Stomach smooth muscle (tissue), 2 donors: ENCODE measurements at regions not wholly inside any gene's neighbourhood (a gene's known extent, or its start where the extent isn't known, plus 50 kb on each side); places are given as distances from the start of the nearest gene placed in this dataset.
"Not testable (repeated sequence)": the region's sequence is repeated elsewhere in the genome, so short reads cannot be mapped to it uniquely, and the experiment has no call there.

ENCODE experiments used
- H3K27ac ChIP-seq: one replicate; pipeline ENCODE4 v1.7.0; 2013; ENCODE audit warnings: mild to moderate bottlenecking, low read length, inconsistent platforms
- H3K27me3 ChIP-seq, 2 donors: one replicate each; pipeline ENCODE4 v1.7.0; 2013; ENCODE audit warnings: low read length in 2 of 2; ENCODE audit not compliant: insufficient read depth in 2 of 2, control insufficient read depth in 1 of 2
- H3K36me3 ChIP-seq, 2 donors: one replicate each; pipeline ENCODE4 v1.7.0; 2013; ENCODE audit warnings: low read length in 2 of 2; ENCODE audit not compliant: control insufficient read depth in 2 of 2, insufficient read depth in 2 of 2
- H3K4me1 ChIP-seq: one replicate; pipeline ENCODE4 v1.7.0; 2013; ENCODE audit warnings: low read length; ENCODE audit not compliant: control insufficient read depth, insufficient read depth
- H3K4me3 ChIP-seq, 2 donors: one replicate each; pipeline ENCODE4 v1.7.0; 2013; ENCODE audit warnings: low read length in 2 of 2
- H3K9ac ChIP-seq, 2 donors: one replicate each; pipeline ENCODE4 v1.7.0; 2013; ENCODE audit warnings: low read length in 2 of 2, mild to moderate bottlenecking in 1 of 2
- H3K9me3 ChIP-seq, 2 donors: one replicate each; pipeline ENCODE4 v1.7.0; 2013; ENCODE audit warnings: low read length in 2 of 2; ENCODE audit not compliant: control insufficient read depth in 2 of 2
- donor health status: healthy.
- donor health status: Pancreatic carcinoma.

DNA sequence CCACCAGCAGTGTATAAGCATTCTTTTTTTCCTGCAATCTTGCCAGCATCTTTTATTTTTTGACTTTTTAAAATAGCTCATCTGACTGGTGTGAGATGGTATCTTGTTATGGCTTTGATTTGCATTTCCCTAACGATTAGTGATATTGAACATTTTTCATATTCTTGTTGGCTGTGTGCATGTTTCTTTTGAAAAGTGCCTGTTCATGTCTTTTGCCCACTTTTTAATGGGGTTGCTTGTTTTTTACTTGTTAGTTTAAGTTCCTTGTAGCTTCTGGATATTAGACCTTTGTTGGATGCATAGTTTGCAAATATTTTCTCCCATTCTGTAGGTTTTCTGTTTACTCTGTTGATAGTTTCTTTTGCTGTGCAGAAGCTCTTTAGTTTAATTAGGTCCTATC is 116.6 kb downstream of the URB2 start:
- not testable (repeated sequence) for H3K36me3 ChIP-seq, H3K4me3 ChIP-seq, H3K4me1 ChIP-seq, H3K9me3 ChIP-seq, H3K9ac ChIP-seq, H3K27ac ChIP-seq, H3K27me3 ChIP-seq

GRCh38 chr1:229749992-229750391 is 123.9 kb downstream of the URB2 start:
- Histone ChIP-seq H3K9me3 (no peaks in the 10 kb centered on the region), H3K9ac (no peak overlapping the region), H3K27ac (no peak overlapping the region), H3K4me1 (no peaks in the 10 kb centered on the region), H3K27me3 (no peaks in the 10 kb centered on the region), H3K36me3 (no peaks in the 10 kb centered on the region), H3K4me3 (no peak overlapping the region)

GRCh38 chr1:229751610-229752009 is 125.6 kb downstream of the URB2 start:
- no peaks in the 10 kb centered on the region for H3K36me3 ChIP-seq
- peaks cover under 1 to 3% of the 10 kb centered on the region in 2 donors for H3K9me3 ChIP-seq
- H3K4me1 ChIP-seq, result no peaks in the 10 kb centered on the region
- H3K9ac ChIP-seq, result no peak overlapping the region
- no peaks in the 10 kb centered on the region for H3K27me3 ChIP-seq
- H3K4me3 ChIP-seq, result no peak overlapping the region
- H3K27ac ChIP-seq, result no peak overlapping the region

DNA sequence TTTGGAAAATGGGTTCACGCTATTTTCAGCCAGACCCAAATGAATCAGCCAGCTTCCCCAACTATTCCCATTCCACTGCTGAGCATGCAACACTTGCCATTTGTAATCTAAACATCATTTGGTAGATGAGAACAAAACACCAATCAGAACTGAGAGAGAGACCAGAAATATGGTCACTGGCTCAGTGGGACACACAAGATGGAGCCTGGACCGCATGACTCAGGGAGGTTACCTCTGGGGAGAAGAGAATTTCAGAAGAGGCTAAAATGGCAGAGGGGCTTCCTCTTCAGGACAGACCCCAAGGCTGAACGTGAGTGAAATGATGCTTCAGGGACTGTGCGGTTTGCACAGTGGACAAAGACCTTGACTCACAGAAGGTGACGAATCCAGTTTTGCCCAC is 126.6 kb downstream of the URB2 start:
- Histone ChIP-seq H3K4me1 (no peaks in the 10 kb centered on the region), H3K4me3 (no peak overlapping the region), H3K9ac (no peak overlapping the region), H3K27me3 (no peaks in the 10 kb centered on the region), H3K27ac (no peak overlapping the region), H3K36me3 (no peaks in the 10 kb centered on the region), H3K9me3 (peaks cover 8 to 11% of the 10 kb centered on the region in 2 donors)

GRCh38 chr1:229753764-229754551 is 127.9 kb downstream of the URB2 start:
- H3K4me1 ChIP-seq, result no peaks in the 10 kb centered on the region

GRCh38 chr1:229756666-229757065 is 130.6 kb downstream of the URB2 start:
- H3K4me3 ChIP-seq, result no peak overlapping the region
- H3K36me3 ChIP-seq, result no peaks in the 10 kb centered on the region
- no peaks in the 10 kb centered on the region for H3K4me1 ChIP-seq
- no peak overlapping the region for H3K9ac ChIP-seq
- H3K27ac ChIP-seq, result no peak overlapping the region
- H3K27me3 ChIP-seq, result no peaks in the 10 kb centered on the region
- H3K9me3 ChIP-seq, result peaks cover 11 to 12% of the 10 kb centered on the region in 2 donors

More at GRCh38 chr1:229753764-229754551, 127.9 kb downstream of the URB2 start:
- Histone ChIP-seq H3K9me3 (peaks cover 11 to 12% of the 10 kb centered on the region in 2 donors), H3K9ac (no peak overlapping the region), H3K36me3 (no peaks in the 10 kb centered on the region), H3K4me3 (peak overlapping the region in 1 of 2 donors; percentile 12), H3K27ac (no peak overlapping the region), H3K27me3 (no peaks in the 10 kb centered on the region)

GRCh38 chr1:229757226-229757625 is 131.2 kb downstream of the URB2 start:
- Histone ChIP-seq H3K27me3 (no peaks in the 10 kb centered on the region), H3K9ac (no peak overlapping the region), H3K36me3 (no peaks in the 10 kb centered on the region), H3K4me1 (no peaks in the 10 kb centered on the region), H3K4me3 (no peak overlapping the region), H3K9me3 (peaks cover 11 to 12% of the 10 kb centered on the region in 2 donors), H3K27ac (no peak overlapping the region)

DNA sequence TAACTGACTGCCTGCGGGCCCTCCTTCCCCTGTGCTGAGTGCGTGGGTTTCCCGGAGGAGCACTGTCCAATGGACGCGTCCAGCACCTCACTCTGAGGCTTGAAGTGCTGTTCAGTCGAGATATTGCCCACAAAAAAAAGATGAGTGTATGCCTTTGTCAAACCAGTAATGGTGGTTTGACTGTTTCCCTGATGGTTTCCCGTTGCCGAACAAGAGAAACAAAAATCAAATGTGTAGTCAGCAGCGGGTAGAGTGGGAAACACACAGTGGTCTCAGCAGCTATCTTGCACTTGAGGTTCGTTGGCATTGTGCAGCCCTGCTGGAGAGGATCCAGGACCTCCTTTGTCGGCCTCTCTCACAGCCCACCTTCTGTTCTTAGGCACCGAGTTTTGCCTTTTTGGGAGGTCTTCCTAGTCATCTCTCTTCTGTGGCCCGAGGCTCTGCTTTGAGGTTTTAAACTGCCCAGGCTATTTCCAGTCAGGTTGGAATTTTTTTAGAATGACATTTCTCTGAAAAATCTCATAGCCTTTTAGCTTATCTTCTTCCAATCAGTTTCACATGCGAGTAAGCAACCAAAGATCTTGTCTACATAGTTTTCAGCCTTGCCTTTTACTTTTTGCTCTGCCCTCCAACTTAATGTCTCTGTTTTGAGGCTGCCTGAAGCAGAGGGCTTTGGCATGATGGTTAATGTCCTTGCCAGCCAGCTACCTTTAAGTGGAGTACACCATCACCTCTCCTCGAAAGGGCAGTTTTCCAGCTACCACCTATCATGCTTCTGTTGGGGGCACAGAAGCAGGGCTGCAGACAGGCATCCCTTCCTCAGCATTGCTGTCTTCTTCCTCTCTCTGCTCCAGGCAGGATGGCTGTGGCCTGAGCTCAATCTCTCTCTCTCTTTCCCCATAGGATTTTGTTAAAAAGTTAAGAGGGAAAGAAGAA is 132.3 kb downstream of the URB2 start:
- no peak overlapping the region for H3K4me3 ChIP-seq
- no peak overlapping the region for H3K27ac ChIP-seq
- H3K36me3 ChIP-seq, result no peaks in the 10 kb centered on the region
- H3K4me1 ChIP-seq, result no peaks in the 10 kb centered on the region
- no peaks in the 10 kb centered on the region for H3K27me3 ChIP-seq
- H3K9me3 ChIP-seq, result peaks cover 11 to 12% of the 10 kb centered on the region in 2 donors
- H3K9ac ChIP-seq, result no peak overlapping the region

DNA sequence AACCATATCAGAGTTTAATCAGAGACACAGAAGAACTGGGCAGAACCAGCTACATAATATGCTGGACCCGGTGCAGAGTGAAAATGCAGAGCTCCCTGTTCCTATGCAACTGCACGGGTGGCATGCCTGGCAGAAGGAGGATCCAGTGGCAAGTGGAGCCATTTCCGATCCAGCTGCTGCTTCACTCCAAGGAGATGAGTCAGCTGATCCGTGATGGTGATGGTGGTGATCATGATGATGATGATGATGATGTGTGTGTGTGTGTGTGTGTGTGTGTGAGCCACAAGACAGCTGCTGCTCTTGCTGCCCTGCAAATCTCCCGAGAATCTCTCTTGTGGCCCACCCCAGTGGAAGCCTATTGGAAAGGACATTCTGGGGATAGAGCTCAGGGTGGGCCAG is 133.0 kb downstream of the URB2 start:
- Histone ChIP-seq H3K4me3 (no peak overlapping the region), H3K4me1 (no peaks in the 10 kb centered on the region), H3K9me3 (peaks cover 11 to 12% of the 10 kb centered on the region in 2 donors), H3K27me3 (no peaks in the 10 kb centered on the region), H3K9ac (no peak overlapping the region), H3K36me3 (no peaks in the 10 kb centered on the region), H3K27ac (no peak overlapping the region)

DNA sequence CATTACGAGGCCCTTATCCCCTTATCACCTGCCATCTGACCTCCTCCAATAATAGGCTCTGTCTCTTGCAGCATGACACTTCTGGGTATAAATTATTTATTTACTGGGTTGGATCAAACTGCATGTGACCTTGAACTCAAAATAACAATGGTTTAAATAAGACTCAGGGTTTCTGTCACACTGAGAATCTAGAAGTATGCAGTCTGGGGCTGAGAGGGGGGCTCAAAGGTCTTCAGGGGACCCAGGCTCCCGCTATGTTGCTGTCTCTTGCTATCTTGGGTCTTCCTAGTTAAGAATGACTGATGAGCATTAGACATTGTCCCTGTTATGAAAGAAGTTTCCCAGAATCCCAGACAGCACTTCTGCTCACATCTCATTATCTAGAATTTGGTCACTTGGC is 133.5 kb downstream of the URB2 start:
- H3K27me3 ChIP-seq, result no peaks in the 10 kb centered on the region
- H3K4me1 ChIP-seq, result no peaks in the 10 kb centered on the region
- no peak overlapping the region for H3K9ac ChIP-seq
- H3K4me3 ChIP-seq, result no peak overlapping the region
- peaks cover 11 to 12% of the 10 kb centered on the region in 2 donors for H3K9me3 ChIP-seq
- no peaks in the 10 kb centered on the region for H3K36me3 ChIP-seq
- no peak overlapping the region for H3K27ac ChIP-seq
